ENCODE measurements at regions not wholly inside any gene's neighbourhood (a gene's known extent, or its start where the extent isn't known, plus 50 kb on each side); places are given as distances from the start of the nearest gene placed in this dataset.

- TF ChIP-seq CTCF (conservative IDR thresholded peaks at IDR 0.05 in 1 of 2, IDR thresholded peaks at IDR 0.05 in 1 of 2; ENCODE audit: extremely low read depth in 1 of 2, insufficient read depth in 1 of 2, low read depth in 1 of 2, low read length in 2 of 2) (no peak), EZH2 (IDR thresholded peaks at IDR 0.05; ENCODE audit: borderline replicate concordance, low read length) (no peak)
Measured at GRCh38 chr14:48229091-48229490, 553.7 kb upstream of the MDGA2 start.

Data from mammary epithelial cell (primary cell).